EH (cell line): ENCODE measurements at regions not wholly inside any gene's neighbourhood (a gene's known extent, or its start where the extent isn't known, plus 50 kb on each side); places are given as distances from the start of the nearest gene placed in this dataset.
"Not testable (repeated sequence)": the region's sequence is repeated elsewhere in the genome, so short reads cannot be mapped to it uniquely, and the experiment has no call there.

Experiments used
- DNase-seq: peaks from one replicate; pipeline ENCODE4 v3.0.0-alpha.2; 2015; ENCODE audit warnings: low read depth

DNA sequence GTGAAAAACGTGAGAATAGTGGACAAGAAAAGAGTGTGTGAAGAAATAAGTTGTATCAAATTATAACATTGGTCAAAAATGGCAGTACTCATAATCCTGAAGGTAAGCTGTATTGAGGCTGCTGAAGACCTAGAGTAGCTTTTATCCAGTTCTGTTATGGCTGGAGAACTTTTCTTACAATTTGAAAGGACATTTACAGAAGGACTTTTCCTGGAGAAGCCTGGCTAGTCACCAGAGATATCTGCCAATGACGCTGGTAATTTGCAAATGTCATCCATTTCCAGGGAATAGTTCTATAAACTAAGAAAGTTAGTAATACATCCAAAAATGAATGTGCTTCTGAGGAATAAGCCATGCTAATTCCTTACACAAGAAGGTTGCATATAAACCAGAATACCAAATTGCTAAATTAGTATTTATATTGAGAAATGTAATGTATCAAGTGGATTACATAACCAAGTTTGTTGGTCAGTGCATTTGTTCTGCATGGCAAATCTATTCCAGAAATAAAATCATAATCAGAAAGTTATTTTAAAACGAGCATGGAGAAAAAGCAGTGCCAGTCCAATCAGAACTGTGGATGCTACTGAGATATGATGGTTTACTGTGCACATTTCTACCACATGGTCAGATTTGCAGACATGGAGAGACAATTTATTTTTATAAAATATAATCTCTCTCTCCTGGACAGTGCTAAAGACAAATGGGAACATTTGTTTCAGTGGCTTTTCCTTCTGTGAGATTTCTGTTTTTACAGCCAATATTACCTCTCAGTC is 743.7 kb upstream of the HS3ST1 start:
- DNase-seq, result no peak

DNA sequence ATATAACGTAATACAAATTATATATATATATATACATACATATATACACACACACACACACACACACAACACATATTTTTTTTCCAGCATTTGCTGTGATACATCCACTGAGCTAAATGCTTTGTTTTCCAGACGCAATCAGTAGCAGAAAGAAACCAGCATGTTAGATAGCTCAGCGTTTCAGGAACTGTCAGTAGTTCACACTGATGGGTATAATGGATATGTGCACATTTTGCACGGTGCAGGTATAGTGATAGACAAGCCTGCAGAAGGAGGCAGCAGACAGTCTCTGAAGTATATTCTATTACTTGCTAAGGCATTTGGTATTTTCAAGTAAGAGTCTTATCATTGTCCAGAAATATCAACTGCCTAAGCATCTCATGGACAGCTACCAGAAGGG is 741.6 kb upstream of the HS3ST1 start:
- DNase-seq, result no peak

DNA sequence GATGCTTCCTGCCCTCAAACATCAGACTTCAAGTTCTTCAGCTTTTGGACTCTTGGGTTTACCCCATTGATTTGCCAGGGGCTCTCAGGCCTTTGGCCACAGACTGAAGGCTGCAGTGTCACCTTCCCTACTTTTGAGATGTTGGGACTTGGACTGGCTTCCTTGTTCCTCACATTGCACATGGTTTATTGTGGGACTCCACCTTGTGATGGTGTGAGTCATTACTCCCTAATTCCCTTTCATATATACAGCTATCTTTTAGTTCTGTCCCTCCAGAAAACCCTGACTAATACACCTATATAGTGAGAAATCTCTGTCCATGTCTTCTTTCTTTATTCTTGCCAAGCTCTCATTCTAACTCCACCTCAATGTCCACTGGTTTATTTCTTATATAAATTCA is 736.9 kb upstream of the HS3ST1 start:
- no peak for DNase-seq

DNA sequence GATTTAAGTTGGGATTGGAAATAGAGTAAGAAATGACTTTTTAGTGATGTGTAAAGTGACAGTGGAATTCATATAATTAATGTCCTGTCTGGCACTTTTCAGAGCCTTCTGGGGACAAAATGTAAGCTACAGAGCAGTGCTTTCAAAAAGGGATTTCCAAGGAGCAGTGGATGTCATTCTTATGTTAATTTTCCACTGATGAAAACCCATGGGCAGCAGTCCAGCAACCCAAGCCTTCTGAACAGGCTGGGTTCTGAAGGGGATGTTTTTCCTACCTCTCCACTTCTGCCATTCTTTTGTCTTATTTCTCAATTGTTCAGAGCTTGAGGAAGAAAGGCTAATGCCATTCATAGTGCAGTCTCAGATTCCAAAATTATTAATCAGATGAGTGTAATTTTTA is 717.6 kb upstream of the HS3ST1 start:
- DNase-seq, result no peak

DNA sequence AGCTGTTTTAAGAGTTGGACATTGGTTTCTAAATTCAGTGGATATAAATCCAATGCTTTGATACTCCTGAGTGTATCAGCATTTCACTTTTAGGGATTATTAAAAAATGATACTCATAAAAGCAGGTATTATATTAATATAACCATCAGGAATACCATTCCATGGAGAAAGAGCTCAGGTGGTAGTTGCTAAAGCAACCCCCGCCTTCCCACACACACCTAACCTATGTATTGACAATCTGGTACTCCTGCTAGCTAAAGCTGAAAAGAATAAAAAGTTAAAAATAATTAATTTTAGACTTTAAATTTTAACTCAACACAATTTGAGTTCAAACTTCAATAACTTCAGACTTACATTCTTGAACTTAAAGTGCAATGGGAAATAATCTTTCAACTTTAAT is 717.1 kb upstream of the HS3ST1 start:
- DNase-seq, result no peak

- DNase-seq, result no peak
Observed at GRCh38 chr4:12145106-12145505, 716.4 kb upstream of the HS3ST1 start.

- no peak for DNase-seq
Observed at GRCh38 chr4:12144051-12144450, 715.4 kb upstream of the HS3ST1 start.

- no peak for DNase-seq
Observed at GRCh38 chr4:12140864-12141263, 712.2 kb upstream of the HS3ST1 start.

DNA sequence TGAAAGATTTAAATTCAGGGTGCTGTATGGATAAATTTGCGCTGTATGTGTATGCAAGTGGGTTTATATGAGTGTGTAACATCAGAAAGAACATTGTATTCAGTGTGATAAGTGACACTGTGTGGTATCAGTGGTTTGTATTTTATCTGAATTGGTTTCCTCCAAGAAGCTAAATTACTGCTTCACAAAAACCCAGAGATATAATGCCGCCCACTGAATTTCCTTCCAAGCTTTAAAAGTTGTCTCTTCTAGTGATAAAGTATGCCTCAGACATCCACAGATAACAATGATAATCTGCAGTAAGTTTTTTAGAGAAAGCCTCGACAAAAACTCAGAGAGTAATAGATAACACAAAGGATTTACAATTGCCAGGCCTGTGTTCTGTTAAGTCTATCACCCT is 710.6 kb upstream of the HS3ST1 start:
- no peak for DNase-seq

GRCh38 chr4:12138488-12138887 is 709.8 kb upstream of the HS3ST1 start:
- no peak for DNase-seq

- DNase-seq, result no peak
Observed at GRCh38 chr4:12137575-12137974, 708.9 kb upstream of the HS3ST1 start.

GRCh38 chr4:12126474-12126873 is 697.8 kb upstream of the HS3ST1 start:
- no peak for DNase-seq

DNA sequence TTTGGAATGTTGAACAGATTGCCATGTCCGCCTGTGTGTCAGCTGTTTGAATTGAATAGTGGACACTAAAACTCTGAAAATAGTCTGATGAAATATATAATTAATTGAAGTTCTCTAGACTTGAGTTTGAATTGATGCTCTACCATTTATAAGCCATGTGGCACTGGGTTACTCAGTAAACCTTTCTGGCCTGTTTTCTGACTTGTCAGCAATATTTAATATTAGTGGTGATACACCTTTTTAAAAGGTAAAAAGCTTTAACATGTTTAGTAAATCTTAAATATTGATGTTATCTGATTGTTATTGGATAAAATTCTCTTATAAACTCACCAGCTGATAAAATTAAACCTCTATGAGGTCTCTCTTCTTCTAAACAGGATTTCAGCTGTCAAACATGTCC is 695.4 kb upstream of the HS3ST1 start:
- no peak for DNase-seq

DNA sequence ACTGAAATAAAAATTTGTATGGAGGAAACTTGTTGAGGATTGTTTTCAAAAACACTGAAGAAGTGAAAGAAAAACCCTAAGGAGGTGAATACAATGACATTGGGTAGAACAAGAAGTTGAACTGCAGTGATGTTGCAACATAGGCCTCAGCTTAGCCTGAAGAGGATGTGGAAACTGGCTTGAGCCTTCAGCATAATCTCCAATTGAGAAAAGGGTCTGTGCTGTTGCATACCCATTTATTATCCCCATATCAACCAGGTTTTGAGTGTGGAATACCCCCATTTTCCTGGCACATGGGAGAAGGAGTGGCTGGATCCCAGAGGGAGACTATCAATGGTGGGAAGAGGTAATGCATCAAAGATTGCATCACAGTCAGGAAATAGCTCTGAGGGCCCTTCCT is 695.0 kb upstream of the HS3ST1 start:
- DNase-seq, result no peak

DNA sequence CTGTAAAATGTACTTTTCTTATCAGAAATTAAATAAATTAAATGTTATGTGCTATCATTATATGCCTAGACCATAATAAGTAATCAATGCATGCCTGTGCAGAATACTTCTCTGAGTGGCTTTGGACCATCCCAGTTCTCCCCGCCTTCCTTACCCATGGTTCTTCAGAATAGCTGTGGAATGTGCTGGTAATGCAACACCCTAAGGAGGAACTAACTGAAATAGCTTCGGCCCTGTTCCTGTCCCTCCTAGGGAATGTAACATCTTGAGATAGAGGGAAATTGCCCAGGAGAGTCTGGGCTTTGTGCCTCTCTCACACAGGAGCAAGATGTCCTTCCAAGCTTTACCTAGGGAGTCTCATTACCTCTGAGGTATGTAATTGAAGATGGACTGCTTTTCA is 693.6 kb upstream of the HS3ST1 start:
- DNase-seq, result no peak

DNA sequence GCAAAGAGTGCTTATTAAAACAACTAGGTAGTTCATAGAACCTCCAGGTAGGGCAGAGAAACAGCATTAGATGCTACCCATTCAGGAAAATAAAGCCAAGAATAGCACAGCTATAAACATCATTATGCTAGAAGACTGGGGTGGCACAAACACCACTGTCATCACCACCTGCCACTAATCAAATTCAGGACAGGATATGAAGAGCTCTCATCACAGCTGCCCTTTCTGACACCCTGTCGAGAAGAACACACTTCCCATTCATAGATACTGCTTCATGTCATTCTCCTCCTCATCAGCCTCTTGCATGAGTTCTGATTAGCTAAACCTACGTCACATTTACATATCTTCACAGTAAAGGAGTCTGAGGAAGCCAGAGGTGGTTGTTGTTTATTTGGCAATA is 692.3 kb upstream of the HS3ST1 start:
- no peak for DNase-seq

DNA sequence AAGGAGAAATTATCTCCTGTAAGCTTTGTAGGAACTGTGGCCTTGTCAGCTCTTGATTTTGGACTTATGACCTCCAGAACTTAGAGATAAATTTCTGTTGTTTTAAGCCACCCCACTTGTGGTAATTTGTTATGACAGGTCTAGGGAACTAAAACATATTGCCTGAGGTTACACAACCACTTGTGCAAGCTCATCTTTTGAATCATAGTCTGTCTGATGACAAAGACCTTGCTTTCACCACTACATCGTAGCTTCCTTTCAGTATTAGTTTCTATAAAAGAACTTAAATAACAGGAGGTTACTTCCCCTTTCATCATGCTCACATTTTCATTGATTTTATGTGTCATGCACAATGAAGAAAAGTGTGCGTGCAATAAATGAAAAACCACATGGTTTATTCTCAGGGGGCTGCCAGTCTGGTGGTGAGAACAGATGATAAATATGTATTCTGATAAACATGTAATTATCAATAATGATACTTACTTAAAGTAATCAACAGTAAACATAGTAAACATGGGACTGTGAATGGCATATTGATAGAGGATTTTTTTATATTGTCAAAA is 690.0 kb upstream of the HS3ST1 start:
- DNase-seq, result no peak

- no peak for DNase-seq
Observed at GRCh38 chr4:12116009-12116552, 687.4 kb upstream of the HS3ST1 start.

- DNase-seq, result no peak
Observed at GRCh38 chr4:12110627-12111026, 681.9 kb upstream of the HS3ST1 start.

GRCh38 chr4:12109056-12109455 is 680.4 kb upstream of the HS3ST1 start:
- not testable (repeated sequence) for DNase-seq

DNA sequence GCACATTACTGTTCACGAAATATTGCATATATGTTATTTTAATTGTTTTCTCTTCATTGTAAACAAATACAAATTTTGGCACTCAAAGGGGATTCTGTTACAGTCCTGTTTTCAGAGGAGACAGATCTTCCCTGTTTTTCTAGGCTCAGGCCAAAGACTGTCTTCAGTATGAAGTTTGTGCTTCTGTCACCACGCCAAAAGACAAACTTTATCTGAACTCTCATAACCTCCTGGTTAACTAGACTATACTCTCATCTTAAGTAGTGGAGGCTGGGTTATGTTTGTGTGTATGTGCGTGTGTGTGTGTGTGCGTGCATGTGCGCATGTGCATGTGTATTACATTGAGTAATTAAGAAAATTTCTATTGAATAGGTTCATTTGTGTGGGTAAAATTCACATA is 676.8 kb upstream of the HS3ST1 start:
- DNase-seq, result no peak

DNA sequence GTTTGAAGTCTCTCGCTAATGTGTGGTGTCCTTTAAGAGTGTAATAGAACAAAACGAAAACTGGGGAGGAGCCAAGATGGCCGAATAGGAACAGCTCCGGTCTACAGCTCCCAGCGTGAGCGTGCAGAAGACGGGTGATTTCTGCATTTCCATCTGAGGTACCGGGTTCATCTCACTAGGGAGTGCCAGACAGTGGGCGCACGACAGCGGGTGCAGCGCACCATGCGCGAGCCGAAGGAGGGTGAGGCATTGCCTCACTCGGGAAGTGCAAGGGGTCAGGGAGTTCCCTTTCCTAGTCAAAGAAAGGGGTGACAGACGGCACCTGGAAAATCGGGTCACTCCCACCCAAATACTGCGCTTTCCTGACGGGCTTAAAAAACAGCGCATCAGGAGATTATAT is 661.2 kb upstream of the HS3ST1 start:
- DNase-seq, result not testable (repeated sequence)

- no peak for DNase-seq
Observed at GRCh38 chr4:12084690-12085089, 656.0 kb upstream of the HS3ST1 start.

DNA sequence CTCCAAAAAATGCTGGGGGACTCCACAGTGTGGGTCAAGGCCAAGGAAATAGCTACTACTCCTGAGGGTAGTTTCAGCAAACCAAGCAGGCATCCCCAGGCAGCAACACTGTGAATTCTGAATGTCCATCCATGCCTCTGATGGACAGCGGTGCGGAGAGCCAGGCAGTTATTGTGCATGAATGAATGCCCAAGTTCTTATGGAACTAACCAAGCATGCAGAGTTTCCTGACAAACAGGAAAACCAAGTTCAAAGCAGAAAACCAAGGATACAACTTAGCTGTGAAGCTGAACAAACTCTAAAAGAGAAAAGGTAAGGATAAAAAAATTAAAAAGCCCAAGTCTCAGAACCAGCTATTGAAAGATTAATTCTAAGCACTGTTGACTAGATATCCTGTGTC is 642.6 kb upstream of the HS3ST1 start:
- DNase-seq, result no peak
